DMS114 treated with DMSO at 0.1 percent for 48 hours (cell line): ENCODE measurements at regions not wholly inside any gene's neighbourhood (a gene's known extent, or its start where the extent isn't known, plus 50 kb on each side); places are given as distances from the start of the nearest gene placed in this dataset.

Source experiments
- DNase-seq: peaks from one replicate; lab custom pipeline; 2025; ENCODE audit not compliant: unreplicated experiment; lab: John Stamatoyannopoulos, UW

DNA sequence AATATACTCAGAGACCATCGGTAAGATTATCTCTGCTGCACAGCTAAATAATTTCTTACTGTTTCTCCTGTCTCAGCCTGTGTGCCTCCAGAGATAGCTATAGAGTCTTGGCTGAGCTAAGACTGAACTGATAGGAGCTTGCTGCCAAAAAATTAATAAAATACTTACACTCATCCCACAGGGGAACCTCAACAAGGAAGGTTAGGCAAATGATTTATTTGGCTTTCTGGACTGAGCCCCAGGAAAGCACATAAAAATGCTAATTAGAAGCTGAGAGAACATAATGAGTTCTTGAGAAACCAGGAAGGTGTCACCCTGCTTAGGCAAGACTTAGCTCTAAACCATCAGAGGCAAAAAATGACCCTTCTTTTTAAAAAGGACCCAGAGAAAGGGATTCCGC, 534.5 kb downstream of the TNS3 start:
- DNase-seq = no peak

DNA sequence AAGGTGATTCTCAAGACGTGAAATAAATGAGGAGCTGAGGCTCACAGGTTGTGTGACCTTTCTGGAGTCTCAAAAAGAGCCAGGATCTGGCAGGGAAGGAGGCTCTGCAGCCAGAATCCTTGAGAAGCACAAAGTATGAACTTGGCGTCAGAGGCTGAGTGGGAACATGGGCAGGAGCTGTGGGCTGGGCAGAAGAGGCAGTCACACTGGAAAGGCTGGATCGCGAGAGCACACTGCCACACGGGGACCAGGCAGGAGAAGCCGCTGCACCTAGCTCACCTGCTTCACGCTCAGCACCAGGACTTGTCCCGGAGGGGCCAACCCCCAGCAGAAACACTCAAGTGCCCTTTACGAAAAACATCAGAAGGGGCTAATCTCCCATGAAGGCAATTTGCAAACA, 535.0 kb downstream of the TNS3 start:
- no peak for DNase-seq

DNA sequence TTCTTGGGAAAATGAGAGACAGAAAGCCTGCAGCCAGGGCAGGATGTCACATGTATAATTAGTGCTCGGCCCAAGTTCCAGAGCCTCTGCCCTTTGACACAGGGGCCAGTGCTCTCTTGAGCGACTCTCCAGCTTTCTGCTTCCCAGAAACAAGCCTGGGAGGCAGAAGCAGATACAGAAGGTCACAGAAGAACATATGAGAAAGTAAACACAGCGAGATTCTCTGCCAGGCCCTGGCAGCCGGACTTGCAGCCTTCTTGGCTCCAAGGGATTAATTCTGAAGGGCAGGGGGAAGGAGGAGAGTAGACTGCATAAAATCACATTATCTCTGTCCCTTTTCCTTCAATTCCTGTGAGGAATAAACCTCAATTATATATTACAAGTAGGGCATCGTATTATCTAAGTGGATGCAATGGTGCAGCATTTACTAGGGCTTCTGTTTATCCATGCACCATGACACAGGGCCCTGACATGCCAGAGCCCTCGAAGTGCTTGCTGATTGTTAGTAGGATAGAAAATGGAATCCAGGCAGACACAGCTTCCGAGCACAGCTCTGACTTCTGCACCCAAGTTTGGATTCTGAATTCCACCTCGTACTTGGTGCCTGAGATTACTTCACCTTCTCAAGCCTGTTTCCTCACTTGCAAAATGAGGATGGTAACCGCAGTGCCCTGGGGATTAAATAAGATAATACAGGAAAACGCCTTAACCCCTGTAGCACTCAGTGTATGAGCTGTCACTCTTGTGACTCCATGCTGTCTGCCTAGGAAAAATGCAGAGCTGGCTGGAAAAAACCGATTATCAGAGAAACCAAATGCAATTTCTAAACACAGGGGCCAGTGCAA, 536.5 kb downstream of the TNS3 start:
- no peak for DNase-seq

DNA sequence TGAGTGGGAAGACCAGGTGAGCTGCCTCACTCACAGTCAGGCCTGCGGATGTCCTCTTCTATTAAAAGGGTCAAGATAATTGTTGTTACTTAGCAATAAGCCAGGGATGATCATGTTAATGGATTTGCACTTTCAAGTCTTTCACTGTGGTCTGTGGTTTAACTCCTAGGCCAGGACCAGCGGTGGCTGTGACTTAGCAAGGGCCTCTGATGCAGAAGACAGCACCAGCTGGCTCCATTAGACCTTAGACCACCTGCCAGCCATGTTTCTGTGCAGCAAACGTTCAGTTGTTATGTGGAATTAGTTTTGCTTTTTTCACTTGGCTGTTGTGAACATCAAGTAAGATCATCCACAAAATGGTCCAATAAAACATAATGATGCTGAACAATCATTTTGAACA, 537.3 kb downstream of the TNS3 start:
- DNase-seq = no peak

DNA sequence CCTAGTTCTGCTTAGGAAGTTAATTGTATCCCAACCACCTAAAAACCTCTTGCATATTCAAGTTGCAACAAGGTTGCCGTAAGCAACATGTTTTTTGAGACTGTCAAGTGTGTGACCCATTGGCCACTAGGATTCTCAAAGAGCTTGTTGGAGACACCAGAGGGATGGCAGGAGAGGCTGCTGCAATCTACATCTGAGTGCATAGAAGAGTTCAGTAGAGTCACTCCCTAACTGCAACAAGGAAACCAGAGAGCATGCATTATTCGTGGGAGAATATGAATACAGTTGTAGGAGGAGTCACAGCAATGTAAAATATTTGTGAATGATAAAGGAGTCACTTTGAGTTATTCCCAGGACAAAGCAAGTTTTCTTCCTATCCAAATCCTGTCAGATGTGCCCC, 538.6 kb downstream of the TNS3 start:
- no peak for DNase-seq

DNA sequence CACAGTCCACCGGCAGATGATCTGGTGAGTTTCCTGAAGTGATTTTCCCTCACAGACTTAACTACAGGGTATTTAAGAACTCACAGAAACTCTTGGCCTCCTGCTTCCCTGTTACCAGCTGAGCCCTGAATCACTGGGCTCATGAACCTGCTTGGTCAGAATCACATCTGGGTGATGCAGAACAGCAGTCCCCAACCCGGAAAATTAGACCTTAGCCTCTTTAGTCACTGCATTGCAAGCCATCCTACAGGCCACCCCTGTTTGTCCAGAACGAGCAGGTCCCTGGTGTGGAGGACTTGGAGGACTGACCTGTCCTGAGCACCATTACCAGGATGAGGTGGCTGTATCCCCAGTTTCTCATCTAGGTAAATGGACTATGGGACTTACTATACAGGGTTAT, 539.2 kb downstream of the TNS3 start:
- DNase-seq = no peak

DNA sequence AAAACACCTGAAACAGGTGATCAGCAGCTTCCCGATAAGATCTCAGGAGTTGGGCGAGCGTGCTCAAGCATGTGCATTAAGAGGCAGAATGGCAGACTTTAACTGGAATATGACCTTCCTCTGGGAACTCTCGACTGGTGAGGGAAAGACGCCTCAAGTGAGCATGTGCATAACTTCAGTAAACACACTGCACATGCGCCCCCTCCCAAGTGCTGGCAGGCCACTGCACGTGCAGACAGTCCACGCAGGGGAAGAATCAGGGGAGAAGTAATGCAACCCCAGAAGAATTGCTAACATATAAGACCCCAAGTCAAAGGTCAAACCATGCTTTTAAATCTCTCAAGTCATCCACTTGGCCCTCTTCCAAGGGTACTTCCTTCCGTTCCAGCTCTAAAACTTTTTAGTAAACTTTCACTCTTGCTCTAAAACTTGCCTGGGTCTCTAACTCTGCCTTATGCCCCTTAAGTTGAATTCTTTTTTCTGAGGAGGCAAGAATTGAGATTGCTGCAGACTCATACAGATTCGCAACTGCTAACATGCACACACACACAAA, 541.0 kb downstream of the TNS3 start:
- DNase-seq = no peak

DNA sequence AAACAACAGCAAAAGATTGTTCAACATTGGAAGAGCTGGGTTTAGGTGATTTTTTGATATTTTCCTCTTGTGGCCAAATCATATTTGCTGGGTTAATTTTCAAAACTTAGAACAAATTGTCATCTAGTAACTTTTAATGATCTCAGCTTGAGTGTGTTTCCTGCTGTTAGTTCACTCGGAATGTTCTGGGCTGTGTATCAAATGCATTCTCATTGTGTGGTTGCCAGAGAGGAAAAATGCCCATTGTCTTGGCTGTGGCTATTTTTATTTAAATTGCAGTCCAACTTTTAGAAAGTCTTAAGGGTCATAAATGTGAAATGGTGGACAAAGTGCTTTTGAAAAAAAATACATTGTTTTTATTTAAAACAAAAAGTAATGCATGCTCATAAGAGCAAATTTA, 542.0 kb downstream of the TNS3 start:
- DNase-seq = no peak

DNA sequence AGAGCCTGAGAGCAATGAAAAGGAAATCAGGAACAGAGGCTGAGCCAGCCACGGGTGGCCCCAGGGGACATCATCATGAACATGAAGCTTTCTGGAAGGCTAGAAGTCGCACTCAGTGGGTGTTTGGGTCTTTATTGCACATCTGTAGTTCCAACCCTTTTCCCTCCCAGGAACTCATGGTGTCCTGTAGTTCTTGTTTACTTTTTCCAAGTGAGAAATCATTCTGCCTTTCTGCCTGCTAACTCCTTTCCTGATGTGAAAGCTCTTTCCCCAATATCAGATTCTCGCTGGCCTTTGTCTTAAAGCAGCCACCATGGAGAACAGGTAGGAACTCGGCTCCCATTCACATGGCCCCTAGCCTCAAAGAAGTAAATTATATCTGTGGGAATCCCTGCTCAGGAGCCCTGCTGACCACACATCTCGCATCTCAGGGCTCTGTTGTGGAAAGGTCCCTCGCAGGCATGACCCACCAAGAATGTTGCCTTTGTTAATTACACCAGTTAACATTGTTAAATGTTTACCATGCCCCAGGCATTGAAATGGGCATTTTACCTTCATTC, 542.7 kb downstream of the TNS3 start:
- no peak for DNase-seq

DNA sequence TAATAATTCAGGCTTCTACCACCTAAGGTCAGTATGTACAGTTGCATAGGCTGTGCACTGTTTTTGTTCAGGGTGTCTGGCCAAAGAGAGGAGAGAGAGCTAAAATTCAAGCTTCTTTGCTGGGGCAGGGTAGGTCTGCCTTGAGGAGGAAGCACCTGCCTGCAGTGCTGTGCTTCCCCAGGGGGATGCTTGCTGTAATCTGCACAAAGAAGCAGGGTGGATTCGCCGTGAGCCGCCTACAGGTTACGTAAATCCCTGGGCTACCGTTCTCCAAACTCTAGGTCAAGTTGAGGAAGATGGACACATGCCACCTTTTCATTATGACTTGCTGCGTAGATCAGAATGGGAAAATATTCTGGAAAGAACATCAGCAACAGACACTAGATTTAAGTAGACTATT, 543.3 kb downstream of the TNS3 start:
- DNase-seq = no peak

DNA sequence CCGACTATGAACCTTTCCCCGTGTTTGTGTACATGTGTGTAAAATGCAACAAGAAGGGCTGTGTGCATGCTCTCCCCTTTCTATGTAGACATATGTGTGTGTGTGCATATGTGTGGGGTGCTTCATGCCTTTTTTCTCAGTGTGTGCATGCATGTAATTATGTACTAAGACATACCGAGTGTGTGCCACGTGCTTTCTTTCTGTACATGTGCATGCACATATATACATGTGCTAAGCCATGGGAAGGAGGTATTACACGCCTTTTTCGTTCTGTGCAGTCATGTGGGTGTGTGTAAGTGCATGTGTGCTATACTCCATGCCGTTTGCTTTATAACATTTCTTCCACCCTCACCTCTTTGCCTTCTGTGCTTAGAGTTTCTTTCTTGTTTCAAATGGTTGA, 544.3 kb downstream of the TNS3 start:
- no peak for DNase-seq

DNA sequence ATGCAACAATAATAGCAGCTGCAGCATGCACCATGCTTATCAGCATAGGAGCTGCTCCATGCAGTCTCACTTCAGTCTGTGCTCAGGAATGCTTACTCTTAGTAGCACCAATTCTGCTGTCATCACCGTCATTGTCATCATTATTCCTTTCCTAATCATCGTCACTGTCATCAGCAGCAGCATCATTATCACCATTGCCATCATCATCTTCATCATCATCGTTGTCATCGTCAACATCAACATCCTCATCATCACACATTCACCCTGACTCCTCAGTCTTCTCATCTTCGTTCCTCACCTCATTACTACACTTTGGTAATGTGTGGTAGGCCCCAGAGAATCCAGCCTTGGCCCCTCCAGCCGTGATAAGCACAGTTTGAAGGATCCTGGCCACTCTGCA, 545.0 kb downstream of the TNS3 start:
- DNase-seq = no peak

DNA sequence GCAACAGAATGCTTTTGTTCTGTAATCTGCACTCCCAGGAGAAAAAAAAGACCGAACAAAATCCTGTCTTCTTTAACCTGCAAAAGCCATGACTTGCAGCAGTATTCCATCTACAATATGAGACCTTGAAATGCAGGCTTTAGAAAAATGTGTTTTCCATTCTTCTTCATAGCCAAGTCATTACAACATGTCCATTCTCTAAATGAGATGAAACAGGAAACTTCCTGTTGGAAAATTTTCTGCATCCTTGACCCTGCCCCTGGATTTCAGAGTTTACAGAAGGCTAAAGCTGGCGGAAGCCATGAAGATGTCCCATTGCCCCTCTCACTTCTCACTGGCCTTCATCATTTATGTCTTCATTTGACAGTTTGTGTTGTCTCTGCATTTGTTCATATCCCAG, 546.4 kb downstream of the TNS3 start:
- no peak for DNase-seq

DNA sequence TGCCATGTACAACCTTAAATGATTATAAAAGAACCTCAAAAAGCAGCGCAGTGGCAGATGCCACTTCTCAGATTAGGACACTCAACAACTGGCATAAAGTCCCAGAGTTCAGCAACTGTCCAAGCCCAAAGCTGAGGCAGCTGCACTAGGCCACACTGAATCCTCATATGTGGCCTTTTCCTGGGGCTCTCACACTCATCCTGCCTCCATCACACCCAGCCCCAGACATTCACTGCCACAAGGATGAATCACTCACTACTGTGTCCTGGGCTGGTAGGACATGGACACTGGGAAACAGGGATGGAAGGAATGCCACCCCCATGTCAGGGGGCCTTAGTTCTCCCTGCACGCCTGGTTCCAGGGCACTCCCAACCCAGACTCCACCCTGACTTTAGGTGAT, 547.7 kb downstream of the TNS3 start:
- DNase-seq = no peak

DNA sequence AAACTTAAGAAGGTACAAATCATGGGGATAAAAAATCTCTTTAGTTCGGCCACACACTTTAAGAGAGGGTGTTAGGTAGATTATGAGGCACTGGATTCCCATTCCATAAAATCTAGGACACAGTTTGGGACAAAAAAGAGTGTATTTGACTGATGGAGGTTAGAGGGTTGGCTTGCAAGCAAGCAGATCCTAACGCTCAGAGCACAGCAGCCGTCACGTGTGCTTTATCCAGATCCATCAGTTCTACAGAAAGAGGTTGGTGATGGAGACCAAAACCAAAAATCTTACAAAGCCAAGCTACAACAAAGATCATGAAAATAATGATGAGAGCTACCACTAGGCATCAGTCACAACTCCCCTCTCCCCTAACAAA, 549.4 kb downstream of the TNS3 start:
- no peak for DNase-seq

DNA sequence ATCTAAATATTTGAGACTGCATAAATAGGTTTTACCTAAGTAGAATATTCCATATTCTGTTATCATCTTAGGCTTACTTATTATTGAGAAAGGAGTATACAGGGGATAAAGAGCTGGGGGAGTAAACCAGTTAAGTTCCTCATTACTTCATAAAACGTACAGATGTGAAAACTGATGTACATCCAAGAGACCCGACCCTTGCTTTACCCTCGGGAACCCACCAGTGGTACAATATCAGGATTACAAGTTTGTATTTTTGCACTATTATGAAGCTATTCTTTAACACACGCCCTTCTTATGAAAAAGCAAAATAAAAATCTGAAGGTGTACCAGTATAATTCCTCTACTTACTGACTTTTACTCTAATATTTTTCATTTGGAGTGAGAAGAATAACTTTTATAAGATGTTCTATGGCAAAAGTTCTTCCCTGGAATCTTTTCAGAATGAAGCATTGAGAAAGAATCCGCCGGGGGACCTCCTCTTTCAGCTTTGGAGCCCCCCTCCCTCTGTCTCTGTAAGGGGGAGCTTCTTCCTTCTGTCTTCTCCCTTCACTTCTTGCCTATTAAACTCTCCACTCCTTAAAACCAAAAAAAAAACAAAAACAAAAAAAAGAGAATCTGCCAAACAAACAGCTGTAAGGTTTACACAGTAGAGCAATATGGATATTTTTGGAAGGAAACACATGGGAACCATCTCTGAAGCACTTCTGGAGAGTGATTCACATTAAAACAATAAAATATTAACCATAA, 550.0 kb downstream of the TNS3 start:
- DNase-seq = no peak

DNA sequence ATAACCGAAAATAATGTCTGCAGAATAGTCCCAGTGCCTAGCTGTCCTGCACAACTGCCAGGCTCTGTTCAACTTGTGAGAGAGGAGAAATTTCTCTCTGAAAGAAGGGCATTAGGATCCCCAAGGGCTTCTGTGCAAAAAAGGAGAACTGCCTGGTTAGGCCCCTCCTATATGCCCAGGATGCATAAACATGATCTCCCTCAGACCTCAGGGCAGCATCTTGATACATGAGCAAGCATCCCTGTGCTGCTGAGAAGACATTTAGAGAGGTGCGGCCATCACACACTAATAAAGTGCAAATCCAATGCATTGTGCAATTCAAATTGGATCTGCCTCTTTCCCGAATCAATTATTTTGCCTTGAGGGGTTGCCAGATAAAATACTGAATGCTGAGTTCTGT, 553.6 kb downstream of the TNS3 start:
- DNase-seq = no peak

DNA sequence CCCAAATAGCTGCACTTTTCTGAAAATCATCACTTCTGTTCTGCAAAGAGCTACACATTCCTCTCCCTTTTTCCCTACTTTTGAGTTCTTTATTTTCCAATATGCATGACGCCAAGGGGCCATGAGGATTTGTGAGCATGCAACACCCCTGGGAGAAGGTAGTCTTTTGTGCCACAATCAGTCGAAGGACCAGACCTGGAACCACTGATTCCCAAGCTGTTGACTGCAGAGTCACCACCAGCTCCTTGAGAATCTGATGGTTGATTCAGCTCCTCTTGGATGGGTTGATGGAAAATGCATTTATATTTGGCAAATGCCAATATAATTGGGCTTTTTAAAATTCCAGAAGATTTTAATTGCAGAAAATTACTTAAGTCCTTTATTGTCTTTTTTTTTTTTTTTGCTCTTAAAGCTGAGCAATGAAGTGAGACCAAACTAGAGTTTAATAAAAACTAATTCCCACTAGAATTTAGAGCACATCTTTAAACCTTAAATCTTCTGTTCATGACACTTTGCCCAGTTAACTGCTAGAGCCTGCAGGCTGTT, 554.1 kb downstream of the TNS3 start:
- no peak for DNase-seq

DNA sequence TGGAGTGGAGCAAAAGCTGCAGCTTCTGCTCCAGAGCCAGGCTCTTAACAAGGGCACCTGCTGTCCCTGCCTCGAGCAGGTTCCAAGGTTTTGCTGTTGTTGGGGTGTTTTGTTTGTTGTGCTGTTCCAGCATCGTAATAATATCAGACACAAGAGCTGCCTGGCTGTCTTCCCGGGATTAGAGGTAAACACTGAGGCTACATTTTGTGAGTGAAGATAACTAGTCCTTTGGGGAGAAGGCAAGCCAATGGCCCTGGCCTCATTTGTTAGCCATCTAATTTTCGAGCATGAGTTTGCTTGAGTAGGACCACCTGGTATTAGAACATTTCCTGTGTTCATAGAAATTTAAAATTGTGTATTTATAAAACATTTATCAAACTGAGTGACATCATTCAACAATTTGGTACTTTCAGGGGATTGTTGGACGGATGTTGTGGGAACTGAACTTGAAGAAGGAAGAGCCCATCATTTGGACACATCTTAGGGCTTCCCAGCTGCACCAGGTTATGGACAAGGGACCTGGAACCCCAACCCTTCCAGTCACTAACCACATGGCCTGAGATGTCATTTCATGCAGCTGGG, 555.0 kb downstream of the TNS3 start:
- DNase-seq = no peak

DNA sequence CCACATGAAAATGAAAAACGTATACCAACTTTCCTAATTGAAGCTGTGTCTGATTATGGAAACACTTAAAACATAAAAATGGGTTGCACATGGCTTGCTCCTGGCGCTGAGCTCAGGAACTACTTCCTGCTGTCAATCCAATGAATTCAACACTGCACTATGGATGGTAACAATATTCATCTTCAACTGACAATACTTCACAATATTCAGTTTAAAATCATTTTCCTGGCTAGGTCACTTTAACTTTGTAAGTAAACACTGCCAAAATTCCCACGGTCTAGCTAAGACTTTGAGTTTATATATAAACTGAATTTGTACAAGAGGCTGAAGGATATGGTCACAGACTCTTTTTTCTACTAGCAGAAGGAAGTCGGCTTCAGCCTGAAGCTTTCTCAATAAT, 556.9 kb downstream of the TNS3 start:
- no peak for DNase-seq

DNA sequence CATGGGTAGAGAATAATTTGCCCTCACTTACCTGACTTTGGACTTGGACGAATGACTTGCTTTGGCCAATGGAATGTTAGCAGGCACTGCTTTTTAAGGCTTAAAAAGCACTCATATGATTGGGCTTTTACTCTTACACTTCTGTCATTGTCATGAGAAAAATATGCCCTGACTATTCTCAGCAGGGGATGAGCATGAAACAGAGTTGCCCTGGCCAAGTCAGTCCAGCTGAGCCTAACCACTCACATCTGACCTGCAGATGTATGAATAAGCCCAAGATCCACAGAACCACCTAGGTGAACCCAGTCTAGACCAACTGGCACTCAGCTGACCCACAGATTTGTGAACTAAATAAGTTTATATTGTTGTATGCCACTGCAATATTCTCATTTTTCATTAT, 573.5 kb downstream of the TNS3 start:
- no peak for DNase-seq
